ENCODE measurements at regions not wholly inside any gene's neighbourhood (a gene's known extent, or its start where the extent isn't known, plus 50 kb on each side); places are given as distances from the start of the nearest gene placed in this dataset.

DNA sequence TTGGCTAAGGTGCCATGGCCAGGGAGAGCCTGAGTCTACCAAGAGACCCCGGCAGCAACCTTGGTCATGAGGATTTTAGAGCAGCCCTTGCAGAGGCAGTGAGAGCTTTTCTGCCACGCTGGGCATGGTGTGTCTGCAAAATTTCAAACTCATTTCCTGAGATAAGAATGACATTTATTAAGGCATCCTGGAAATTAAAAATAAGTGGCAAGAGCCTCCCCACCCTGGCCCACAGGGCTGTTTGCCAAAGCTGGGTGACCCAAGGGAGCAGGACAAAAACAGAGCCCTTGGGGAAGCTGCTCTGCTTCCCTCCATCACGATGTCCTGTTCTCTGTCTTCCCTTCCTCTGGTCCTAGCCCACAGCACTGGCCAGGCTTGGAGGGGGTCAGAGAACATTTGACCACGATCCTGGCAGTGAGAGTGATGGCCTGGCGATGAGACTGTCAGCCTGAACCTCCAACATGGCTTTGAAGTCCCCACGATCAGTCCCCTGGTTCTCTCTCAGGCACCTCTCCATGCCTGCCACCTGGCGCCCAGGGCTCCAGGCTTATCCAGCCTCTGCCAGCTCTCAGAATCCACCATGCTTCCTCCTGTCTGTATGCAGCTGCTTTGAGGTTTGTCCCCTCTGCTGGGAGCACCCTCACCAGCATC, 68.9 kb upstream of the RMDN2 start:
- Histone ChIP-seq H3K4me3 (no peak overlapping the region), H3K9me3 (no peaks in the 10 kb centered on the region), H3K27me3 (no peaks in the 10 kb centered on the region), H3K4me1 (peaks cover 30% of the 10 kb centered on the region), H3K27ac (peak overlapping the region; percentile 36), H3K36me3 (no peaks in the 10 kb centered on the region)
- DNase-seq (ENCODE audit: extremely low spot score in 2 of 2) = peak in 1 of 2 donors; percentile 64
- no peak for TF ChIP-seq POLR2A (IDR thresholded peaks at IDR 0.05)
- TF ChIP-seq POLR2AphosphoS5 (IDR thresholded peaks at IDR 0.05; ENCODE audit: insufficient read depth in 1 of 2, low read depth in 1 of 2) = no peak
- TF ChIP-seq, protein P1, sequence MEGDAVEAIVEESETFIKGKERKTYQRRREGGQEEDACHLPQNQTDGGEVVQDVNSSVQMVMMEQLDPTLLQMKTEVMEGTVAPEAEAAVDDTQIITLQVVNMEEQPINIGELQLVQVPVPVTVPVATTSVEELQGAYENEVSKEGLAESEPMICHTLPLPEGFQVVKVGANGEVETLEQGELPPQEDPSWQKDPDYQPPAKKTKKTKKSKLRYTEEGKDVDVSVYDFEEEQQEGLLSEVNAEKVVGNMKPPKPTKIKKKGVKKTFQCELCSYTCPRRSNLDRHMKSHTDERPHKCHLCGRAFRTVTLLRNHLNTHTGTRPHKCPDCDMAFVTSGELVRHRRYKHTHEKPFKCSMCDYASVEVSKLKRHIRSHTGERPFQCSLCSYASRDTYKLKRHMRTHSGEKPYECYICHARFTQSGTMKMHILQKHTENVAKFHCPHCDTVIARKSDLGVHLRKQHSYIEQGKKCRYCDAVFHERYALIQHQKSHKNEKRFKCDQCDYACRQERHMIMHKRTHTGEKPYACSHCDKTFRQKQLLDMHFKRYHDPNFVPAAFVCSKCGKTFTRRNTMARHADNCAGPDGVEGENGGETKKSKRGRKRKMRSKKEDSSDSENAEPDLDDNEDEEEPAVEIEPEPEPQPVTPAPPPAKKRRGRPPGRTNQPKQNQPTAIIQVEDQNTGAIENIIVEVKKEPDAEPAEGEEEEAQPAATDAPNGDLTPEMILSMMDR (IDR thresholded peaks at IDR 0.05) = no peak
- intact Hi-C loops (cut with DNase I) = no loop called here

DNA sequence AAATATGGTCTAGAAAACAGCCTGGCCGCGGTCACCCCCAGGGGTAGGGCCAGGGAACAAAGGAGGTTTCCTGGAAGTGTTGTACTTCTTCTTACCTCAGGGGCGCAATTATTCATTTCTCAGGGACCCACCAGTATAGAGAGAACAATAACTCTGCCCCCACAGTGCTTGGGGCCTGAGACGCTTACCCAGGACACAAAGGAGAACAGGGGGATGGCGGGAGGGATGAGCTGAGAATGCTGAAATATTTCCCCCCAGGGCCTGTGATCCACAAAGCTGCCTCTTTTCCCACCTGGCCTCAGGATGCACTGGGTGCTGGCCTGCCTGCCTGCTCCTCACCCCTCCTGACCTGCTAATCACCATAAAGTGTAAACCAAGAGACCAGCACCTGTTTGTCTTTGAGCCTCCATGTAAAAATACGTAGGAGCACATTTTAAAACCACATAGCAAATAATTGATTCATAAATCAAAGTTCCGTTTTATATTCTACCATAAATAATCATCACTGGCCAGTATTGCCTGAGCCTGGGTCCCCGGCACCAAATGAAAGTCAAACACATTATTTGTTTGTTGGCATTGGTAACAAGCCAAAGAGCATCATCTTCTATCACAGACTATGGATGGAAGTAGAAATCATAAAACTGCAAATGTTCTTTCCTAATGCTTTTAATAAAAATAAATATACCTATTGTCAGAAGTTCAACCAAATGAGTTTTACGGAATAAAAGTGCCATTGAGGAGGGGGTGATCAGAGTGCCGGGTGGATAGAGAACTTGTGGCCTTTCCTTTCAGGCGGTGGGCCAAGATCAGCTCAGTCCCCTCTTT, 67.3 kb upstream of the RMDN2 start:
- Histone ChIP-seq H3K4me3 (no peak overlapping the region), H3K27ac (no peak overlapping the region), H3K9me3 (no peaks in the 10 kb centered on the region), H3K36me3 (no peaks in the 10 kb centered on the region), H3K27me3 (no peaks in the 10 kb centered on the region), H3K4me1 (peaks cover 30% of the 10 kb centered on the region)
- intact Hi-C loops (cut with DNase I) = no loop called here
- peak in 1 of 2 donors; percentile 77 for DNase-seq (ENCODE audit: extremely low spot score in 2 of 2)
- TF ChIP-seq, protein P1 (IDR thresholded peaks at IDR 0.05) = no peak
- TF ChIP-seq POLR2AphosphoS5 (IDR thresholded peaks at IDR 0.05; ENCODE audit: insufficient read depth in 1 of 2, low read depth in 1 of 2) (no peak), POLR2A (IDR thresholded peaks at IDR 0.05) (no peak)

DNA sequence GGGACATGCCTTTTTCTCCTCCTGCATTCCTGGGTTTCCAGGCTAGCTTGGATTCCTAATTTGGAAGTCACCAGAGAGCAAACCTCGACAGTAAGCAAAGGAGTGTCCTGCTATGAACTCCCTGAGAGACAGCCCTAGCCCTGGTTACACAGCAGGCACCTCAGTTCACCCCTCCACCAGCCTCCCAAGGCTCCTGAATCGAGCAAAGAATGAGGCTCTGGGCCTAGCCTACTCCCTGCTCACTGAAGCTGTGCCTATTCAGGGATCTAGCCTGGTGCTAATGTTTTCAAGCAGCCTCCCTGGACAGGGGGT, 66.7 kb upstream of the RMDN2 start:
- H3K27me3 ChIP-seq = no peaks in the 10 kb centered on the region
- H3K4me3 ChIP-seq = no peak overlapping the region
- peaks cover 30% of the 10 kb centered on the region for H3K4me1 ChIP-seq
- intact Hi-C loops (cut with DNase I) = no loop called here
- no peaks in the 10 kb centered on the region for H3K36me3 ChIP-seq
- peak overlapping the region; percentile 27 for H3K27ac ChIP-seq
- no peaks in the 10 kb centered on the region for H3K9me3 ChIP-seq
- TF ChIP-seq, protein P1 (IDR thresholded peaks at IDR 0.05) = no peak
- TF ChIP-seq POLR2AphosphoS5 (IDR thresholded peaks at IDR 0.05; ENCODE audit: insufficient read depth in 1 of 2, low read depth in 1 of 2) = no peak
- TF ChIP-seq POLR2A (IDR thresholded peaks at IDR 0.05) = no peak
- no peak for DNase-seq (ENCODE audit: extremely low spot score in 2 of 2)

DNA sequence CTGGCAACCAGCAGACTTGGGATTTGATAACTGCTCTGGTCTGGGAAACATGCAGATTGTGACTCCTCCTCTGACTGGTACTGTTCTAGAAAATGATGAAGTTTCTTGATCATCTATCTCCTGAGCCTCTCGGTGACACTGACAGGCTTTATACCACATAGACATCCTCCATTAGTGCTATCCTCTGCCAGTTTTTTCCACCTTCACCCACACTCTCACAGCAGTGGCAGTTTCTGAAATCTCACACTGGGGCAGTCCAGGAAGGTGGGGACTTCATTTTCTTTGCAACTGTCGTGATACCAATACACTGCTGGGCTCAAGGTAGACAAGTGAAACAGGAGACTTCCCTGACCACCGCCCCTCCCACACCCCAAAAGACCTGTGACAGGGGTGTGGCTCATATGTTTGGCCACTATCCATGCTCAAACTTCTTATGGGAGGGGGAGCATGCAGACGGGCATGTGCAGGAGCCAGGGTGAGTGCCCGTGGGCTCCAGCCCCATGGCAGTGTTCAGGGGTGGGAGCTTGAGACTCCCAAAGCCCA, 66.3 kb upstream of the RMDN2 start:
- Histone ChIP-seq H3K4me1 (peaks cover 30% of the 10 kb centered on the region), H3K4me3 (no peak overlapping the region), H3K27me3 (no peaks in the 10 kb centered on the region), H3K36me3 (no peaks in the 10 kb centered on the region), H3K27ac (peak overlapping the region; percentile 27), H3K9me3 (no peaks in the 10 kb centered on the region)
- TF ChIP-seq POLR2A (IDR thresholded peaks at IDR 0.05) = no peak
- TF ChIP-seq POLR2AphosphoS5 (IDR thresholded peaks at IDR 0.05; ENCODE audit: insufficient read depth in 1 of 2, low read depth in 1 of 2) = no peak
- TF ChIP-seq, protein P1 (IDR thresholded peaks at IDR 0.05) = no peak
- DNase-seq (ENCODE audit: extremely low spot score in 2 of 2) = no peak
- intact Hi-C loops (cut with DNase I) = no loop called here

DNA sequence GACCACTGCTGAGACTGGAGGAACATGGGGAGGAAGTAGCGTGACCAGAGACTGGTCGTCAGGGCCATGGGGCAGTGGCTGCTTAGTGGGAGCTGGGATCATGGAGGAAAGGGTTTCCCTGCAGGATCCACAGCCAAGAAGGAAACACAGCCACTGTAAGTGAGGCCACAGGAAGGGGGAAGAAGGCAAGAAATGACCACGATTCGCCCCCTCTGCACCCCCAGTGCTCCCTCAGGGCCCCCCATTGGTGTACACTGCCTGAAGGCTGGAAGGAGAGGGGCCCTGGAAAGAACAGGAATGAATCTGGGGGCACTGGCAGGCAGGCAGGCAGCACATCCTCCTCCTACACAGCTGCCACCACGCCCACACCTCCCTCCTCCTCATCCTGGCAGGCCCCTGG, 62.5 kb upstream of the RMDN2 start:
- intact Hi-C loops (cut with DNase I) = no loop called here
- Histone ChIP-seq H3K36me3 (no peaks in the 10 kb centered on the region), H3K27ac (no peak overlapping the region), H3K4me3 (no peak overlapping the region), H3K9me3 (no peaks in the 10 kb centered on the region), H3K27me3 (no peaks in the 10 kb centered on the region), H3K4me1 (peaks cover 17% of the 10 kb centered on the region)
- TF ChIP-seq, protein P1 (IDR thresholded peaks at IDR 0.05) = no peak
- TF ChIP-seq POLR2A (IDR thresholded peaks at IDR 0.05) (no peak), POLR2AphosphoS5 (IDR thresholded peaks at IDR 0.05; ENCODE audit: insufficient read depth in 1 of 2, low read depth in 1 of 2) (no peak)
- DNase-seq (ENCODE audit: extremely low spot score in 2 of 2) = peak in 1 of 2 donors; percentile 62

All from vagina (tissue), 2 donors.